ENCODE measurements at regions not wholly inside any gene's neighbourhood (a gene's known extent, or its start where the extent isn't known, plus 50 kb on each side); places are given as distances from the start of the nearest gene placed in this dataset.

DNA sequence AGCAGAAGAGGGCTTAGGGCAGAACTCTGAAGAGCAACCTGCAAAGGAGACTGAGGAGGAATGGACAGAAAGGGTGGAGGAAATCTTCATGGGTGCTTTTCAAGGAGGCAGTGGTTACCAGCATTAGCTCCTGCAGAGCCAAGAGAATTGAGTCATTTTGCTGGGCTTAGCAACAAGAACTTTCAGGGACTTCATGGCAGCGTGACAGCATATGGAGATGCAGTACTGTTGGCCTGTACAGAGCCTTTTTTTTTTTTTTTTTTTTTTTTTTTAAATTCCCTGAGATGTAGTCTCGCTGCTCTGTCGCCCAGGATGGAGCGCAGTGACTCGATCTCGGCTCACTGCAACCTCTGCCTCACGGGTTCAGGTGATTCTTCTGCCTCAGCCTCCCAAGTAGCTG lies 296.0 kb upstream of the DMRT1 start:
- TF ChIP-seq JUND (IDR thresholded peaks at IDR 0.05; ENCODE audit: low read length) (no peak), POLR2A (IDR thresholded peaks at IDR 0.05; ENCODE audit: control extremely low read depth in 1 of 2, low read depth in 2 of 2, low read length in 2 of 2) (no peak), ZNF274 (IDR thresholded peaks at IDR 0.05; ENCODE audit: borderline replicate concordance, extremely low read depth, low read length) (no peak), TBP (IDR thresholded peaks at IDR 0.05; ENCODE audit: low read depth, low read length) (no peak), SIRT6 (IDR thresholded peaks at IDR 0.05; ENCODE audit: low read length) (no peak), SP1 (IDR thresholded peaks at IDR 0.05; ENCODE audit: low read depth, low read length) (no peak), EZH2 (IDR thresholded peaks at IDR 0.05; ENCODE audit: low read depth, low read length, severe bottlenecking) (no peak), EGR1 (IDR thresholded peaks at IDR 0.05; ENCODE audit: borderline replicate concordance, low read depth, low read length) (no peak), EP300 (IDR thresholded peaks at IDR 0.05; ENCODE audit: borderline replicate concordance in 1 of 2, low read depth in 2 of 2, low read length in 2 of 2) (no peak), POLR2AphosphoS5 (IDR thresholded peaks at IDR 0.05; ENCODE audit: low read depth, low read length) (no peak), BACH1 (IDR thresholded peaks at IDR 0.05; ENCODE audit: low read length) (no peak)
- TF ChIP-seq, protein P1, sequence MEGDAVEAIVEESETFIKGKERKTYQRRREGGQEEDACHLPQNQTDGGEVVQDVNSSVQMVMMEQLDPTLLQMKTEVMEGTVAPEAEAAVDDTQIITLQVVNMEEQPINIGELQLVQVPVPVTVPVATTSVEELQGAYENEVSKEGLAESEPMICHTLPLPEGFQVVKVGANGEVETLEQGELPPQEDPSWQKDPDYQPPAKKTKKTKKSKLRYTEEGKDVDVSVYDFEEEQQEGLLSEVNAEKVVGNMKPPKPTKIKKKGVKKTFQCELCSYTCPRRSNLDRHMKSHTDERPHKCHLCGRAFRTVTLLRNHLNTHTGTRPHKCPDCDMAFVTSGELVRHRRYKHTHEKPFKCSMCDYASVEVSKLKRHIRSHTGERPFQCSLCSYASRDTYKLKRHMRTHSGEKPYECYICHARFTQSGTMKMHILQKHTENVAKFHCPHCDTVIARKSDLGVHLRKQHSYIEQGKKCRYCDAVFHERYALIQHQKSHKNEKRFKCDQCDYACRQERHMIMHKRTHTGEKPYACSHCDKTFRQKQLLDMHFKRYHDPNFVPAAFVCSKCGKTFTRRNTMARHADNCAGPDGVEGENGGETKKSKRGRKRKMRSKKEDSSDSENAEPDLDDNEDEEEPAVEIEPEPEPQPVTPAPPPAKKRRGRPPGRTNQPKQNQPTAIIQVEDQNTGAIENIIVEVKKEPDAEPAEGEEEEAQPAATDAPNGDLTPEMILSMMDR (IDR thresholded peaks at IDR 0.05; ENCODE audit: control extremely low read depth in 1 of 3, insufficient read depth in 1 of 3, low read depth in 1 of 3, low read length in 3 of 3), result no peak
- TF ChIP-seq, protein P2, sequence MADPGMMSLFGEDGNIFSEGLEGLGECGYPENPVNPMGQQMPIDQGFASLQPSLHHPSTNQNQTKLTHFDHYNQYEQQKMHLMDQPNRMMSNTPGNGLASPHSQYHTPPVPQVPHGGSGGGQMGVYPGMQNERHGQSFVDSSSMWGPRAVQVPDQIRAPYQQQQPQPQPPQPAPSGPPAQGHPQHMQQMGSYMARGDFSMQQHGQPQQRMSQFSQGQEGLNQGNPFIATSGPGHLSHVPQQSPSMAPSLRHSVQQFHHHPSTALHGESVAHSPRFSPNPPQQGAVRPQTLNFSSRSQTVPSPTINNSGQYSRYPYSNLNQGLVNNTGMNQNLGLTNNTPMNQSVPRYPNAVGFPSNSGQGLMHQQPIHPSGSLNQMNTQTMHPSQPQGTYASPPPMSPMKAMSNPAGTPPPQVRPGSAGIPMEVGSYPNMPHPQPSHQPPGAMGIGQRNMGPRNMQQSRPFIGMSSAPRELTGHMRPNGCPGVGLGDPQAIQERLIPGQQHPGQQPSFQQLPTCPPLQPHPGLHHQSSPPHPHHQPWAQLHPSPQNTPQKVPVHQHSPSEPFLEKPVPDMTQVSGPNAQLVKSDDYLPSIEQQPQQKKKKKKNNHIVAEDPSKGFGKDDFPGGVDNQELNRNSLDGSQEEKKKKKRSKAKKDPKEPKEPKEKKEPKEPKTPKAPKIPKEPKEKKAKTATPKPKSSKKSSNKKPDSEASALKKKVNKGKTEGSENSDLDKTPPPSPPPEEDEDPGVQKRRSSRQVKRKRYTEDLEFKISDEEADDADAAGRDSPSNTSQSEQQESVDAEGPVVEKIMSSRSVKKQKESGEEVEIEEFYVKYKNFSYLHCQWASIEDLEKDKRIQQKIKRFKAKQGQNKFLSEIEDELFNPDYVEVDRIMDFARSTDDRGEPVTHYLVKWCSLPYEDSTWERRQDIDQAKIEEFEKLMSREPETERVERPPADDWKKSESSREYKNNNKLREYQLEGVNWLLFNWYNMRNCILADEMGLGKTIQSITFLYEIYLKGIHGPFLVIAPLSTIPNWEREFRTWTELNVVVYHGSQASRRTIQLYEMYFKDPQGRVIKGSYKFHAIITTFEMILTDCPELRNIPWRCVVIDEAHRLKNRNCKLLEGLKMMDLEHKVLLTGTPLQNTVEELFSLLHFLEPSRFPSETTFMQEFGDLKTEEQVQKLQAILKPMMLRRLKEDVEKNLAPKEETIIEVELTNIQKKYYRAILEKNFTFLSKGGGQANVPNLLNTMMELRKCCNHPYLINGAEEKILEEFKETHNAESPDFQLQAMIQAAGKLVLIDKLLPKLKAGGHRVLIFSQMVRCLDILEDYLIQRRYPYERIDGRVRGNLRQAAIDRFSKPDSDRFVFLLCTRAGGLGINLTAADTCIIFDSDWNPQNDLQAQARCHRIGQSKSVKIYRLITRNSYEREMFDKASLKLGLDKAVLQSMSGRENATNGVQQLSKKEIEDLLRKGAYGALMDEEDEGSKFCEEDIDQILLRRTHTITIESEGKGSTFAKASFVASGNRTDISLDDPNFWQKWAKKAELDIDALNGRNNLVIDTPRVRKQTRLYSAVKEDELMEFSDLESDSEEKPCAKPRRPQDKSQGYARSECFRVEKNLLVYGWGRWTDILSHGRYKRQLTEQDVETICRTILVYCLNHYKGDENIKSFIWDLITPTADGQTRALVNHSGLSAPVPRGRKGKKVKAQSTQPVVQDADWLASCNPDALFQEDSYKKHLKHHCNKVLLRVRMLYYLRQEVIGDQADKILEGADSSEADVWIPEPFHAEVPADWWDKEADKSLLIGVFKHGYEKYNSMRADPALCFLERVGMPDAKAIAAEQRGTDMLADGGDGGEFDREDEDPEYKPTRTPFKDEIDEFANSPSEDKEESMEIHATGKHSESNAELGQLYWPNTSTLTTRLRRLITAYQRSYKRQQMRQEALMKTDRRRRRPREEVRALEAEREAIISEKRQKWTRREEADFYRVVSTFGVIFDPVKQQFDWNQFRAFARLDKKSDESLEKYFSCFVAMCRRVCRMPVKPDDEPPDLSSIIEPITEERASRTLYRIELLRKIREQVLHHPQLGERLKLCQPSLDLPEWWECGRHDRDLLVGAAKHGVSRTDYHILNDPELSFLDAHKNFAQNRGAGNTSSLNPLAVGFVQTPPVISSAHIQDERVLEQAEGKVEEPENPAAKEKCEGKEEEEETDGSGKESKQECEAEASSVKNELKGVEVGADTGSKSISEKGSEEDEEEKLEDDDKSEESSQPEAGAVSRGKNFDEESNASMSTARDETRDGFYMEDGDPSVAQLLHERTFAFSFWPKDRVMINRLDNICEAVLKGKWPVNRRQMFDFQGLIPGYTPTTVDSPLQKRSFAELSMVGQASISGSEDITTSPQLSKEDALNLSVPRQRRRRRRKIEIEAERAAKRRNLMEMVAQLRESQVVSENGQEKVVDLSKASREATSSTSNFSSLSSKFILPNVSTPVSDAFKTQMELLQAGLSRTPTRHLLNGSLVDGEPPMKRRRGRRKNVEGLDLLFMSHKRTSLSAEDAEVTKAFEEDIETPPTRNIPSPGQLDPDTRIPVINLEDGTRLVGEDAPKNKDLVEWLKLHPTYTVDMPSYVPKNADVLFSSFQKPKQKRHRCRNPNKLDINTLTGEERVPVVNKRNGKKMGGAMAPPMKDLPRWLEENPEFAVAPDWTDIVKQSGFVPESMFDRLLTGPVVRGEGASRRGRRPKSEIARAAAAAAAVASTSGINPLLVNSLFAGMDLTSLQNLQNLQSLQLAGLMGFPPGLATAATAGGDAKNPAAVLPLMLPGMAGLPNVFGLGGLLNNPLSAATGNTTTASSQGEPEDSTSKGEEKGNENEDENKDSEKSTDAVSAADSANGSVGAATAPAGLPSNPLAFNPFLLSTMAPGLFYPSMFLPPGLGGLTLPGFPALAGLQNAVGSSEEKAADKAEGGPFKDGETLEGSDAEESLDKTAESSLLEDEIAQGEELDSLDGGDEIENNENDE (IDR thresholded peaks at IDR 0.05; ENCODE audit: insufficient replicate concordance, low read length), result no peak
- TF ChIP-seq, protein P3, sequence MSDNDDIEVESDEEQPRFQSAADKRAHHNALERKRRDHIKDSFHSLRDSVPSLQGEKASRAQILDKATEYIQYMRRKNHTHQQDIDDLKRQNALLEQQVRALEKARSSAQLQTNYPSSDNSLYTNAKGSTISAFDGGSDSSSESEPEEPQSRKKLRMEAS (IDR thresholded peaks at IDR 0.05), result no peak

All from H1 (cell line).